ENCODE measurements at regions not wholly inside any gene's neighbourhood (a gene's known extent, or its start where the extent isn't known, plus 50 kb on each side); places are given as distances from the start of the nearest gene placed in this dataset.

- no peak for TF ChIP-seq CTCF (IDR thresholded peaks at IDR 0.05; ENCODE audit: insufficient read depth, missing control alignments)
- DNase-seq (ENCODE audit: insufficient read length, low spot score) = no peak
- no peak for FAIRE-seq
These were observed 92.3 kb upstream of the ANO1 start for GRCh38 chr11:69985641-69986439.

DNA sequence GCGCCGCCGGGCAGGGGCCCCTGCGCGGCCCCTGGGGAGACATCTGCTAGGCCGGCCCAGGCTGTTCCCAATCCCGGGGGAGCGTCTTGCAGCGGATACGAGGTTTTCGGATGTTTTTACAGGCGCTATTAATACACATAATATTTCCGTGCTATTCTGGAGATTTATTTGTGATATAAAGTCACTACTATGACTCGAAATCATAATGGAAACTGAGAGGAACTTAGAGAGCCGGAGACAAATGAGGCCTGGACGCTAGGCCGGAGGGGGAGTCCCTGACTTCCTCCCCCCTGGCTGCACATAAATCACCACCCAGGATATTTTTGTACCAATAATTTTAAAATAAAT lies 91.7 kb upstream of the ANO1 start:
- FAIRE-seq (no peak), DNase-seq (ENCODE audit: insufficient read length, low spot score) (no peak)
- no peak for TF ChIP-seq CTCF (IDR thresholded peaks at IDR 0.05; ENCODE audit: insufficient read depth, missing control alignments)

GRCh38 chr11:69986830-69987229 lies 91.3 kb upstream of the ANO1 start:
- DNase-seq (ENCODE audit: insufficient read length, low spot score) (no peak), FAIRE-seq (no peak)
- no peak for TF ChIP-seq CTCF (IDR thresholded peaks at IDR 0.05; ENCODE audit: insufficient read depth, missing control alignments)

- no peak for TF ChIP-seq CTCF (IDR thresholded peaks at IDR 0.05; ENCODE audit: insufficient read depth, missing control alignments)
- FAIRE-seq (no peak), DNase-seq (ENCODE audit: insufficient read length, low spot score) (no peak)
These were observed 86.1 kb upstream of the ANO1 start for GRCh38 chr11:69992026-69992425.

DNA sequence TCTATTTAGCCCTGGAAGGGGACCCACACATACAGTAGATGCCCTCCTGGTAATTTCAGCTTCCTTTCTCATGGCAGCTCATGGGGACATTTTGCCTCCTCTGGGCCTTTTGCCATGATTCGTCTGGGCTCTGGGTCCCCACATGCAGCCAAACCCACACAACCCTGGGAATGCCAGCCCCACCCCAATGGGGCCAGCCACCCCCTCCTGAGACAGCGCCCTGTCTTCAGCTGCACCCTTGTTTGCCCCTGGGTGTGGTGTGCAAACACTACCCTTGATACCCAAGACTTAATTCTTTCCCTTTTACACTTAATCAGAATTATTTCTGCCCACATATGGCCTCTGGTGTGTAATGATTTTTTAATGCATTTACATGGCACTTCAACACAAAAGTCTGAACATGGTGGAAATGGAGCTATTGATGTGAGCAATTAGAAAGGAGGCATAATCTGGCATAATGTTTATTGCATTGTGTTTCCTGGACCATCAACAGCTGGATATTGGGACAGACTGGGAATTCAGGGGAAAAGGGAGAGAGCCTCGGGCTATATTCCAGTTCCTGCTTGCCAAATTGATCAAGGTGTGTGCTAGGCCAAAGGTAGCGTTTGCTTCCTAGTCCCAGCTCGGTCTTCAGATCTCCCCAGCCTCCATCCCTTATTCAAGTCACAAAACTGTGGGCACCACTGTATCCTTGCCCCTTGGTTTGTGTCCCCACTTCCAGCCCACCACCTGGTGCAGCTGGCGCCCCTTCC lies 85.0 kb upstream of the ANO1 start:
- FAIRE-seq (no peak), DNase-seq (ENCODE audit: insufficient read length, low spot score) (no peak)
- no peak for TF ChIP-seq CTCF (IDR thresholded peaks at IDR 0.05; ENCODE audit: insufficient read depth, missing control alignments)

DNA sequence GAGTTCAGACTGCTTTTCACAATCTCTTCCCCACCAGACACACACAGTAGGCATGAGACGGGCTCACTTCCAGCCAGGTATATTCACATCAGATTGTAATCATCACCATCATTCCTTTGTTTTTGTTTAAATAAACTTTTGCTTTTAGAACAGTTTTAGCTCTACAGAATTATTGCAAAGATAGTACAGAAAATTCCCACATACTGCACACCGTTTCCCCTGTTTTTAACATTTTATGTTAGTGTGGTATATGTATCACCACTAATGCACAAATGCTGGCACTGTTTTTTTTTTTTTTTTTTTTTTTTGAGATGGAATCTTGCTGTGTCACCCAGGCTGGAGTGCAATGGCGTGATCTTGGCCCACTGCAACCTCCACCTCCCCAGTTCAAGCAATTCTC lies 83.3 kb upstream of the ANO1 start:
- no peak for TF ChIP-seq CTCF (IDR thresholded peaks at IDR 0.05; ENCODE audit: insufficient read depth, missing control alignments)
- no peak for DNase-seq (ENCODE audit: insufficient read length, low spot score)
- no peak for FAIRE-seq

GRCh38 chr11:69995697-69996096 lies 82.4 kb upstream of the ANO1 start:
- no peak for TF ChIP-seq CTCF (IDR thresholded peaks at IDR 0.05; ENCODE audit: insufficient read depth, missing control alignments)
- FAIRE-seq = no peak
- no peak for DNase-seq (ENCODE audit: insufficient read length, low spot score)

Measured in D721Med (cell line).